Right lobe of liver (tissue), 6 donors: ENCODE measurements at regions not wholly inside any gene's neighbourhood (a gene's known extent, or its start where the extent isn't known, plus 50 kb on each side); places are given as distances from the start of the nearest gene placed in this dataset.

Experiments used
- ATAC-seq, 4 donors: fragments of 200-7000 bp; cut with Tn5 transposase; one replicate each; pipeline ENCODE4 v1.9.1; 2020; ENCODE audit warnings: mild to moderate bottlenecking in 4 of 4, moderate library complexity in 4 of 4
- DNase-seq, 3 donors: peaks; one replicate each; pipeline ENCODE4 v3.0.0-alpha.2; 2020
- H3K27ac ChIP-seq, 3 donors: fragments of 200-600 bp; one replicate each; pipeline ENCODE4 v1.8.0; 2022
- H3K27me3 ChIP-seq, 2 donors: fragments of 200-600 bp; one replicate each; pipeline ENCODE4 v1.8.0; 2022
- H3K36me3 ChIP-seq, 4 donors: fragments of 200-600 bp; sonication (generic) in 1 of 4; one replicate each; pipeline versions ENCODE4 v1.5.1 to v1.8.0; 2017 to 2022; ENCODE audit warnings: control low read depth in 1 of 4
- H3K4me1 ChIP-seq, 4 donors: fragments of 200-600 bp; sonication (generic) in 1 of 4; one replicate each; pipeline versions ENCODE4 v1.5.1 to v1.8.0; 2017 to 2022; ENCODE audit warnings: control low read depth in 1 of 4
- H3K4me3 ChIP-seq, 3 donors: fragments of 200-600 bp; one replicate each; pipeline ENCODE4 v1.8.0; 2022
- H3K9me3 ChIP-seq, 4 donors: fragments of 200-600 bp; sonication (generic) in 1 of 4; one replicate each; pipeline versions ENCODE4 v1.5.1 to v1.8.0; 2017 to 2022; ENCODE audit warnings: control low read depth in 1 of 4
- POLR2A ChIP-seq: fragments of 450-650 bp; IDR thresholded peaks from one replicate; pipeline ENCODE4 v1.6.1; 2017; ENCODE audit warnings: antibody characterized with exemption, mild to moderate bottlenecking
- WGBS: methylation state at CpG from one replicate; pipeline ENCODE4 v1.1.6; 2018; ENCODE audit warnings: low coverage, low lambda C conversion rate; ENCODE audit not compliant: insufficient coverage; ENCODE audit errors: missing lambda C conversion rate; 5-methylcytosine and 5-hydroxymethylcytosine counted together
- intact Hi-C, 2 donors: fragments of 100-400 bp; cut with DNase I; formaldehyde crosslinking; loops; one replicate each; pipeline versions ENCODE4 v1.11.2 to v1.14.1; 2022
- TF ChIP-seq, protein P1 (sequence below), 4 donors: fragments of 200-600 bp in 3 of 4; fragments of 450-650 bp in 1 of 4; IDR thresholded peaks; one replicate each; pipeline versions ENCODE4 v1.5.1 to v1.8.0; 2016 to 2022; ENCODE audit warnings: antibody characterized with exemption in 4 of 4, mild to moderate bottlenecking in 2 of 4
- donor health status: DM: no; HTN: yes; CAD: no.
- donor health status: DM: no; HTN: no; CAD: no.
- donor health status: DM: no; HTN: no; CAD: no.
- donor health status: DM: no; HTN: yes; CAD: no.
- donor health status: DM: no; HTN: yes; CAD: no.

DNA sequence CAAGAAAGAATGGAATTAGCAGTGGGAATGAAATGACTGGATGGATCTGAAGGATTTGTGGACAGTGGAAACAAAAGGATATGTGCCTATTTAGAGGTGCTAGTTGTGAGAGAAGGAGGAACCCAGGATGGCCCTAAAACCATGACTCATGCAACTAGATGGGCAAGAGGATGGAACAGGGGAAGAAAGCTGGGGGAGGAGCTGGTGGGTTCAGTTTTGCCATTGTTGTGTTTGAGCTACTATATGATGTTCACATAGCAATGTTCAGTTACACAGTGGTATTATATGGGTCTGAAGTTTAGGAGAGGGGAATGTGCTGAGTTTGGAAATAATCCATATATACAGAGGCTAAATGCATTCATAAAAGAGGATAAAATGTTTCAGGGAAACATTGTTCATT lies 125.7 kb upstream of the SSTR4 start:
- no peak for ATAC-seq
- Histone ChIP-seq H3K9me3 (no peaks in the 10 kb centered on the region), H3K27me3 (no peaks in the 10 kb centered on the region), H3K27ac (no peak overlapping the region), H3K36me3 (no peaks in the 10 kb centered on the region), H3K4me1 (no peaks in the 10 kb centered on the region), H3K4me3 (no peak overlapping the region)
- TF ChIP-seq, protein P1, sequence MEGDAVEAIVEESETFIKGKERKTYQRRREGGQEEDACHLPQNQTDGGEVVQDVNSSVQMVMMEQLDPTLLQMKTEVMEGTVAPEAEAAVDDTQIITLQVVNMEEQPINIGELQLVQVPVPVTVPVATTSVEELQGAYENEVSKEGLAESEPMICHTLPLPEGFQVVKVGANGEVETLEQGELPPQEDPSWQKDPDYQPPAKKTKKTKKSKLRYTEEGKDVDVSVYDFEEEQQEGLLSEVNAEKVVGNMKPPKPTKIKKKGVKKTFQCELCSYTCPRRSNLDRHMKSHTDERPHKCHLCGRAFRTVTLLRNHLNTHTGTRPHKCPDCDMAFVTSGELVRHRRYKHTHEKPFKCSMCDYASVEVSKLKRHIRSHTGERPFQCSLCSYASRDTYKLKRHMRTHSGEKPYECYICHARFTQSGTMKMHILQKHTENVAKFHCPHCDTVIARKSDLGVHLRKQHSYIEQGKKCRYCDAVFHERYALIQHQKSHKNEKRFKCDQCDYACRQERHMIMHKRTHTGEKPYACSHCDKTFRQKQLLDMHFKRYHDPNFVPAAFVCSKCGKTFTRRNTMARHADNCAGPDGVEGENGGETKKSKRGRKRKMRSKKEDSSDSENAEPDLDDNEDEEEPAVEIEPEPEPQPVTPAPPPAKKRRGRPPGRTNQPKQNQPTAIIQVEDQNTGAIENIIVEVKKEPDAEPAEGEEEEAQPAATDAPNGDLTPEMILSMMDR (IDR thresholded peaks at IDR 0.05), result no peak
- no peak for TF ChIP-seq POLR2A
- no peak for DNase-seq
- intact Hi-C loops, result no loop called here

DNA sequence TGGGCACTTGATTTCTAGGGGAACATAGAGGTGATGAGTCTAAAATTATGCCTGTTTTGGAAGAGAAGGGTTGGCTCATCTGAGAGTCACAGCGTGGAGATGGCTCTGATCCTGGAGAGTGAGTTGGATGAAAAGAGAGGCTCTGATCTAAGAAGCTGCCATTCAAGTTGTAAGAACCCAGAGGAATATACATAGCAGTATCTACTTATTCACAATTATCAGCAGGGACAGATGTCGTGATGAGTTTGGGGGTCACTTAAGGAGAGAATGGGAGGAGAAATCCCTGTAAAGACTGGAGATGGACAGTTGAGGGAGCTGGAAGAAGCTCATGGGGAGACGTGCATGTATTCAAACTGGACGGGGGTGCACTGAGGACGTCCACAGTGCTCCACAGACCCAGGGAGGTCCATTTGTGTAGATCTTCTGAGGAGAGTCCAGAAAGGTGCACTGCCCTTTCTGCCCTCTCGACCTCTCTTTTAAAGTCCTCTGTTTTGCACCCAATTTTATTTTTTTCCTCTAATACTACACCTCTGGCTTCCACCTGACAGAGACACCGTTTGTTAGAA lies 124.7 kb upstream of the SSTR4 start:
- intact Hi-C loops, result no loop called here
- Histone ChIP-seq H3K4me1 (no peaks in the 10 kb centered on the region), H3K4me3 (no peak overlapping the region), H3K9me3 (no peaks in the 10 kb centered on the region), H3K36me3 (no peaks in the 10 kb centered on the region), H3K27ac (no peak overlapping the region), H3K27me3 (no peaks in the 10 kb centered on the region)
- no peak for DNase-seq
- no peak for TF ChIP-seq POLR2A
- TF ChIP-seq, protein P1 (IDR thresholded peaks at IDR 0.05), result no peak
- 31% methylated on average over 6 of the region's 7 CpGs for WGBS
- ATAC-seq, result no peak

DNA sequence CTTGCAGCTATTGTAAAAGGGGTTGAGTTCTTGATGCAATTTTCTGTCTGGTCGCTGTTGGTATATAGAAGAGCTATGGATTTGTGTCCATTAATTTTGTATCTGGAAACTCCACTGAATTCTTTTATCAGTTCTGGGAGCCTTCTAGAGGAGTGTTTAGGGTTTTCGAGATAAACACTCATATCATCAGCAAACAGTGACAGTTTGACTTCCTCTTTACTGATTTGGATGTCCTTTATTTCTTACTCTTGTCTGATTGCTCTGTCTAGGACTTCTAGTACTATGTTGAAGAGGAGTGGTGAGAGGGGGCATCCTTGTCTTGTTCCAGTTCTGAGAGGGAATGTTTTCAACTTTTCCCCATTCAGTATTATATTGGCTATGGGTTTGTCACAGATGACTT lies 120.8 kb upstream of the SSTR4 start:
- intact Hi-C loops, result no loop called here
- H3K27ac ChIP-seq, result no peak overlapping the region
- H3K4me3 ChIP-seq, result no peak overlapping the region
- no peaks in the 10 kb centered on the region for H3K9me3 ChIP-seq
- TF ChIP-seq POLR2A, result no peak
- TF ChIP-seq, protein P1 (IDR thresholded peaks at IDR 0.05), result no peak
- WGBS, result 30% methylated on average over 2 of the region's 2 CpGs
- no peak for DNase-seq
- no peak for ATAC-seq
- H3K4me1 ChIP-seq, result no peaks in the 10 kb centered on the region
- no peaks in the 10 kb centered on the region for H3K27me3 ChIP-seq
- no peaks in the 10 kb centered on the region for H3K36me3 ChIP-seq

DNA sequence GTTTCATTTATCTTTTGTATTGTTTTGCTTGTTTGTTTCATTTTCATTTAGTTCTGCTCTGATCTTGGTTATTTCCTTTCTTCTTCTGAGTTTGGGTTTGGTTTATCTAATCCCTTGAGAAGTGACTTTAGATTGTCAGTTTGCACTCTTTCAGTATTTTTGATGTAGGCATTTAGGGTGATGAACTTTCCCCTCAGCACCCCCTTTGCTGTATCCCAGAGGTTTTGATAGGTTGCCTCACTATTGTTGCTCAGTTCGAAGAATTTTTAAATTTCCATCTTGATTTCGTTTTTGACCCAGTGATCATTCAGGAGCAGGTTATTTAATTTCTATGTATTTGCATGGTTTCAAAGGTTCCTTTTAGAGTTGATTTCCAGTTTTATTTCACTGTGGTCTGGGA lies 119.6 kb upstream of the SSTR4 start:
- H3K27ac ChIP-seq, result no peak overlapping the region
- ATAC-seq (no peak), DNase-seq (no peak)
- H3K36me3 ChIP-seq, result no peaks in the 10 kb centered on the region
- intact Hi-C loops, result no loop called here
- H3K27me3 ChIP-seq, result no peaks in the 10 kb centered on the region
- 59% methylated on average over 2 of the region's 2 CpGs for WGBS
- H3K9me3 ChIP-seq, result no peaks in the 10 kb centered on the region
- TF ChIP-seq, protein P1 (IDR thresholded peaks at IDR 0.05), result no peak
- H3K4me3 ChIP-seq, result no peak overlapping the region
- no peaks in the 10 kb centered on the region for H3K4me1 ChIP-seq
